ENCODE measurements at regions not wholly inside any gene's neighbourhood (a gene's known extent, or its start where the extent isn't known, plus 50 kb on each side); places are given as distances from the start of the nearest gene placed in this dataset.

DNA sequence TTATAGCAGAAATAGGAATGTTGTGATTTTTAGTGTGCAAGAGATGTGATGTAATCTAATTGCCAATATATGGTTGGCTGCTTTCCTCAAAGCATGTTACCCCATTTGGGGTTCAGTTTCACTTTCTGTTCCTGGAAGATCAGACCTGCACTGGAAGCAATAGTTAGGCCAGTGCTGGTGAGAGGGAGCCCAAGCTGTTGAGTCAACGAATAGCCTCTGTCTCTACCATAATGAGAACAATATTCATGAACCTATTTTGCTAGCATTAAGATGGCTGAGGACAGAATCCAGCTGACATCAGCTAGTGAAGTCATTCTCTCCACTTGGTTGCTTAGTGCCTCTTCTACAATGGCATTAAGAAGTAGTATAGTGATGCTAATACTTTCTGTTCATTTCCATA, 379.9 kb upstream of the DCN start:
- Mint-ChIP-seq H3K27ac (peak overlapping the region in 6 of 7 donors; percentile 15 to 78 (median 44)), H3K9me3 (peaks cover 0 to 24% (median 15%) of the 10 kb centered on the region in 8 donors), H3K4me3 (peak overlapping the region; percentile 25 to 77 (median 64)), H3K36me3 (peaks cover 8 to 12% of the 10 kb centered on the region in 2 donors), H3K4me1 (peaks cover 18 to 27% (median 19%) of the 10 kb centered on the region in 4 donors), H3K27me3 (no peaks in the 10 kb centered on the region)
- H3K4me3 ChIP-seq (ENCODE audit: low read length in 2 of 2), result no peak overlapping the region
- no peak overlapping the region for H3K27ac ChIP-seq (ENCODE audit: low read depth, low read length)
- H3K4me1 ChIP-seq (ENCODE audit: insufficient read depth, low read length), result peaks cover 16% of the 10 kb centered on the region
- no peaks in the 10 kb centered on the region for H3K9me3 ChIP-seq (ENCODE audit: control insufficient read depth in 1 of 2, low read length in 2 of 2)
- ChIA-PET POLR2A (ENCODE audit: partially characterized antibody) (interaction anchor here (1.0 to 3.0 kb wide), 5 partner anchors 14 to 1031 kb away, joined by 3 to 11 read pairs (median 7); partner anchors contain the start of gene BTG1), CTCF (ENCODE audit: partially characterized antibody) (interaction anchor here (1.3 to 3.6 kb wide), 4 partner anchors 15 to 1087 kb away, joined by 4 to 23 read pairs (median 6); no protein-coding TSS in a partner anchor)
- no peaks in the 10 kb centered on the region for H3K36me3 ChIP-seq (ENCODE audit: insufficient read depth, low read length)
- H3K27me3 ChIP-seq (ENCODE audit: insufficient read depth, low read length), result no peaks in the 10 kb centered on the region
- intact Hi-C loops (cut with micrococcal nuclease), result no loop called here
- DNase-seq, result peak in 4 of 5 donors; percentile 11 to 25 (median 14)

DNA sequence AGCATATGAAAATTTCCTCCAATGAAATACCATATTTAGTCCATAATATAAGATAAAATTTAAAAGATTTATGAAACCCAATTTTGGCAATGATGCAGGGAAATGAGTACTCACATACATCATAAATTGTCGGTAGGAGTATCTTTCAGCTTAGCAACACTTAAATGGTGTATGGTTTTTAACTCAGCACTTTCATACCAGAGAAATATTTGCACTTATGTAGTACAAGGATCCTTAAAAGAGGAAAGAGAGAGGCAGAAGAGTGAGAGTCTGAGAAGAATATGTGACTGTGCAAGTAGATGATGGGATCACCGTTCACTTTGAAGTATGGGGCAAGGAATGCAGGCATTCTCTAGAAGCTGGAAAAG, 379.3 kb upstream of the DCN start:
- POLR2A ChIA-PET (ENCODE audit: partially characterized antibody), result interaction anchor here (1.4 to 3.0 kb wide), 4 partner anchors 575 to 1031 kb away, joined by 7 to 11 read pairs (median 8); partner anchors contain the start of gene BTG1
- Histone ChIP-seq H3K27ac (ENCODE audit: low read depth, low read length) (no peak overlapping the region), H3K9me3 (ENCODE audit: control insufficient read depth in 1 of 2, low read length in 2 of 2) (no peaks in the 10 kb centered on the region), H3K27me3 (ENCODE audit: insufficient read depth, low read length) (no peaks in the 10 kb centered on the region), H3K4me1 (ENCODE audit: insufficient read depth, low read length) (peaks cover 16% of the 10 kb centered on the region), H3K36me3 (ENCODE audit: insufficient read depth, low read length) (no peaks in the 10 kb centered on the region), H3K4me3 (ENCODE audit: low read length in 2 of 2) (no peak overlapping the region)
- H3K4me3 Mint-ChIP-seq, result peak overlapping the region; percentile 25 to 77 (median 64)
- H3K9me3 Mint-ChIP-seq, result peaks cover 0 to 24% (median 15%) of the 10 kb centered on the region in 8 donors
- H3K27me3 Mint-ChIP-seq, result no peaks in the 10 kb centered on the region
- CTCF ChIA-PET (ENCODE audit: partially characterized antibody), result interaction anchor here (1.3 to 3.6 kb wide), 4 partner anchors 15 to 1087 kb away, joined by 4 to 23 read pairs (median 6); no protein-coding TSS in a partner anchor
- peak overlapping the region in 5 of 7 donors; percentile 15 to 78 (median 22) for H3K27ac Mint-ChIP-seq
- DNase-seq, result no peak
- H3K4me1 Mint-ChIP-seq, result peaks cover 18 to 27% (median 19%) of the 10 kb centered on the region in 4 donors
- H3K36me3 Mint-ChIP-seq, result peaks cover 8 to 12% of the 10 kb centered on the region in 2 donors
- intact Hi-C loops (cut with micrococcal nuclease), result no loop called here

DNA sequence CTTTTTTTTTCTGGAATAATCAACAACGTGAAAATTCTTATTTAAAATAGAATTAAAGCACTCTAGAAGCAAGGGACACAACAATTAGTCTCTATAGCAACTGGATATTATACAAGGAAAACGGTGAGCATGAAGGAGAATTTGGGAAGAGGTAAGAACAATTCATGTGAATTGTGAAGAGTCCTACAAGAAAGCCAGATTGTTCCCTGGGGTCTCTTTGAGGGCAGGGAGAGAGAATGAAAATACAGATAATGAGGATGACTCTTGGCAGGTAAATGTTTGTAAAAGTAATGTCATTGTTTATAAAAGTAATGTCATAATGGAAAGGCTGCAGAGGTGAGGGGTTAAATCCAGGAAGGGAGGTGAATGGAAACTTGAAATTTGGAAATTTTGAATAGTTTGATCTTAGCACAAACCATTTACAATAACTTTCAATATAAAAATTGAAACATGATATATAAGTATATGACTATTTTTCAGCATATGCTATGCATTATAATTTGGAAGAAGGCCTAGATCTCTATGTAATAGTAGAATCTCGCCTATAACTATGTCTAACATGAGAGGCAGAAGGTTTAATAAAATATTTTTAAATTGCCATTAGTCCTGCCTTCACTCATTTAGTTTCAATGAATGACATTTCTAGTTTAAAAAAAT, 378.8 kb upstream of the DCN start:
- intact Hi-C loops (cut with micrococcal nuclease), result no loop called here
- H3K9me3 Mint-ChIP-seq, result peaks cover 0 to 24% (median 15%) of the 10 kb centered on the region in 8 donors
- H3K9me3 ChIP-seq (ENCODE audit: control insufficient read depth in 1 of 2, low read length in 2 of 2), result no peaks in the 10 kb centered on the region
- H3K4me1 ChIP-seq (ENCODE audit: insufficient read depth, low read length), result peaks cover 16% of the 10 kb centered on the region
- no peak overlapping the region for H3K27ac ChIP-seq (ENCODE audit: low read depth, low read length)
- H3K27me3 Mint-ChIP-seq, result no peaks in the 10 kb centered on the region
- ChIA-PET CTCF (ENCODE audit: partially characterized antibody) (interaction anchor here (1.4 kb wide), 1 partner anchor 1088 kb away, joined by 4 read pairs; no protein-coding TSS in a partner anchor), POLR2A (ENCODE audit: partially characterized antibody) (interaction anchor here (1.6 to 3.0 kb wide), 3 partner anchors 575 to 584 kb away, joined by 7 to 11 read pairs (median 9); partner anchors contain the start of gene BTG1)
- no peaks in the 10 kb centered on the region for H3K27me3 ChIP-seq (ENCODE audit: insufficient read depth, low read length)
- H3K27ac Mint-ChIP-seq, result peak overlapping the region in 1 of 7 donors; percentile 7
- no peaks in the 10 kb centered on the region for H3K36me3 ChIP-seq (ENCODE audit: insufficient read depth, low read length)
- H3K4me3 ChIP-seq (ENCODE audit: low read length in 2 of 2), result no peak overlapping the region
- no peak for DNase-seq
- H3K4me1 Mint-ChIP-seq, result peaks cover 18 to 27% (median 19%) of the 10 kb centered on the region in 4 donors
- H3K36me3 Mint-ChIP-seq, result peaks cover 8 to 12% of the 10 kb centered on the region in 2 donors
- H3K4me3 Mint-ChIP-seq, result peak overlapping the region in 2 of 8 donors; percentile 33 to 51

DNA sequence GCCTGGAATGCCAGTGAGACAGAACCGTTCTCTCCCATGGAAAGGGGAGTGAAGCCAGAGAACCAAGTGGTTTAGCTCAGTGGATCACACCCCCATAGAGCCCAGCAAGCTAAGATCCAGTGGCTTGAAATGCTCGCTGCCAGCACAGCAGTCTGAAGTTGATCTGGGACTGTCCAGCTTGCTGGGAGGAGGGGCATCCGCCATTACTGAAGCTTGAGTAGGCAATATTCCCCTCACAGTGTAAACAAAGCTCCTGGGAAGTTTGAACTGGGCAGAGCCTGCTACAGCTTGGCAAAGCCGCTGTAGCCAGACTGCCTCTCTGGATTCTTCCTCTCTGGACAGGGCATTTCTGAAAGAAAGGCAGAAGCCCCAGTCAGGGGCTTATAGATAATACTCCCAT, 374.3 kb upstream of the DCN start:
- Mint-ChIP-seq H3K4me3 (no peak overlapping the region), H3K27ac (no peak overlapping the region), H3K27me3 (peaks cover 0 to 9% of the 10 kb centered on the region in 2 donors), H3K4me1 (peaks cover under 1 to 4% (median 2%) of the 10 kb centered on the region in 4 donors), H3K9me3 (peaks cover 0 to 24% (median 17%) of the 10 kb centered on the region in 8 donors), H3K36me3 (peaks cover 8 to 12% of the 10 kb centered on the region in 2 donors)
- ChIA-PET POLR2A (ENCODE audit: partially characterized antibody) (no interaction called here), CTCF (ENCODE audit: partially characterized antibody) (no interaction called here)
- no peak for DNase-seq
- Histone ChIP-seq H3K27ac (ENCODE audit: low read depth, low read length) (no peak overlapping the region), H3K9me3 (ENCODE audit: control insufficient read depth in 1 of 2, low read length in 2 of 2) (no peaks in the 10 kb centered on the region), H3K4me3 (ENCODE audit: low read length in 2 of 2) (no peak overlapping the region), H3K36me3 (ENCODE audit: insufficient read depth, low read length) (no peaks in the 10 kb centered on the region), H3K4me1 (ENCODE audit: insufficient read depth, low read length) (peaks cover 1% of the 10 kb centered on the region), H3K27me3 (ENCODE audit: insufficient read depth, low read length) (no peaks in the 10 kb centered on the region)
- intact Hi-C loops (cut with micrococcal nuclease), result no loop called here

DNA sequence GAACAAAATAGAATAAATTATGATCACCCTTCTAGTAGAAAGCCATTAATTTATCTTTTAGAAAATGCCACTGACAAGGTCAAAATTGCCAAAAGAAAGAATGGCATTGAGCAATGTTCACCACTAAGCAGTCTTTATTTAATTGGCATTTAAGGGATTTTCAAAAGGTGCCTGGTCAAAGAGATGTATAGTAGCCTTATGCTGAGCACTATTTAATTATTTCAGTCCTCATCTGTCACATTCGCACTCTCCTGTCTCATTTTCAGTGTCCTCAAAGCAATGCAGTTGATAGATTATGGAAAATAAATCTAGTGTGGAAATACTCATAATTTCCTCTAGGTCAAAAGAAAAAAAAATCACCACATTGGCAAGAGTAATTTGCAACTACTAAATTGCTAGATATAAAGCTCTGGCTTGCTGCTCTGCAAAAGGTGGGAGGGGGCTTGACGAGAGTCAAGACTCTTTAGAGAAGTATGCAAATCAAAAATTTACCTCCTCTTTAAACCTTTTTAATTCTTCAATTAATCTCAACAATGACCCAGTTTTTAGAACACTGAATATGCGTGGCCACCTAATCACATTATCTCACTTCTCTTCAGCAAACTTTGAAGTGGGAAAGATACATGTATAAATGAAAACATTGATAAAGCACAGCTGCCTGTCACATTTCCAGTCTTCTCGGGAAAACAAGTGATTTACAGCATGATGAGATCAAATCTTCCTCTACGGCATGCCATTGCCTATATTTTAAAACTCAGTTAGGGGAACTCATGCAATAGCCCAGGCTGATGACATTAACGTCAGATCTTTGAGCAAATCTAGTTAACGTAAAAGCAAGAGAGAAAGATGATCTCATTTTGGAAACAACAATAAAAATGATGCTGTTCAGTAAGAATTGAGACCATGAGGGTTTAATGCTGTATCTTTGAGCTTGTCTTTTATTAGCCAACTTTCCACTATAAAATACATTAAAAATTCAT, 373.1 kb upstream of the DCN start:
- no peak overlapping the region for H3K27ac ChIP-seq (ENCODE audit: low read depth, low read length)
- Mint-ChIP-seq H3K9me3 (peaks cover 0 to 24% (median 17%) of the 10 kb centered on the region in 8 donors), H3K27me3 (peaks cover 0 to 9% of the 10 kb centered on the region in 2 donors), H3K4me1 (no peaks in the 10 kb centered on the region), H3K4me3 (no peak overlapping the region), H3K36me3 (peaks cover 8 to 12% of the 10 kb centered on the region in 2 donors), H3K27ac (no peak overlapping the region)
- no peaks in the 10 kb centered on the region for H3K4me1 ChIP-seq (ENCODE audit: insufficient read depth, low read length)
- ChIA-PET CTCF (ENCODE audit: partially characterized antibody) (no interaction called here), POLR2A (ENCODE audit: partially characterized antibody) (no interaction called here)
- intact Hi-C loops (cut with micrococcal nuclease), result no loop called here
- no peaks in the 10 kb centered on the region for H3K9me3 ChIP-seq (ENCODE audit: control insufficient read depth in 1 of 2, low read length in 2 of 2)
- no peaks in the 10 kb centered on the region for H3K27me3 ChIP-seq (ENCODE audit: insufficient read depth, low read length)
- no peak for DNase-seq
- H3K4me3 ChIP-seq (ENCODE audit: low read length in 2 of 2), result no peak overlapping the region
- H3K36me3 ChIP-seq (ENCODE audit: insufficient read depth, low read length), result no peaks in the 10 kb centered on the region

DNA sequence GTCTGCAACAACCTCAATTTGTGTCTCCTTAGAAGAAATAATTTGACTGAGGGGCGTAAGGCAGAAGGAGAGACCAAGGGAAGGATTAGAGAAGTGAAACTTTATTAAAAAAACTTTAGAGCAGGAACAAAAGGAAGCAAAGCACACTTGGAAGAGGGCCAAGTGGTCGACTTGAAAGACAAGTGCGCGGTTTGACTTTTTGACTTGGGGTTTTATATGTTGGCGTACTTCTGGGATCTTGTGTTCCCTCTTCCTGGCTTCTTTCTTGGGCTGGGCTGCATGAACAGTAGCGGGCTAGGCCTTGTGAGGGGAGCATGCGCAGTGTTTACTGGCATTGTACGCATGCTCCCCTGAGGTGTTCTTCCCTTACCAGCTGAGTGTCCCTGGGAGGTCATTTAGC, 369.3 kb upstream of the DCN start:
- no peaks in the 10 kb centered on the region for H3K4me1 Mint-ChIP-seq
- H3K9me3 Mint-ChIP-seq, result peaks cover 0 to 6% (median under 1%) of the 10 kb centered on the region in 8 donors
- Histone ChIP-seq H3K36me3 (ENCODE audit: insufficient read depth, low read length) (no peaks in the 10 kb centered on the region), H3K27me3 (ENCODE audit: insufficient read depth, low read length) (no peaks in the 10 kb centered on the region), H3K4me1 (ENCODE audit: insufficient read depth, low read length) (no peaks in the 10 kb centered on the region), H3K27ac (ENCODE audit: low read depth, low read length) (no peak overlapping the region), H3K4me3 (ENCODE audit: low read length in 2 of 2) (no peak overlapping the region), H3K9me3 (ENCODE audit: control insufficient read depth in 1 of 2, low read length in 2 of 2) (no peaks in the 10 kb centered on the region)
- ChIA-PET CTCF (ENCODE audit: partially characterized antibody) (no interaction called here), POLR2A (ENCODE audit: partially characterized antibody) (no interaction called here)
- peaks cover 0 to 10% of the 10 kb centered on the region in 2 donors for H3K27me3 Mint-ChIP-seq
- no peaks in the 10 kb centered on the region for H3K36me3 Mint-ChIP-seq
- no peak overlapping the region for H3K4me3 Mint-ChIP-seq
- intact Hi-C loops (cut with micrococcal nuclease), result no loop called here
- H3K27ac Mint-ChIP-seq, result no peak overlapping the region
- no peak for DNase-seq

DNA sequence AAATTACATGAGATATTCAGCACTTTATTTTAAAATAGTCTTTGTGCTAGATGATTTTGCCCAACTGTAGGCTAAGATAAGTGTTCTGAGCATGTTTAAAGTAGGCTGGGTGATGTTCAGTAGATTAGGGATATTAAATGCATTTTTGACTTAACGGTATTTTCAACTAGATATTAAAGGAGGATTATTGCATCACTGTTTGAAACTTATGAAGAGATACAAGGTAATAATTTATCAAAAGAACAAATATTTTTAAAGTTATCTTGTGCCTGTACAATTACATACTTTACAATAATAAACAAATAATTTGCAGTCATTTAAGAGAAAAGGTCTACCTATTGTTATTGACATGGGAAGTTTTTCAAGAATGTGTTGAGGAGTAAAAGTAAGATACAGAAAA, 368.6 kb upstream of the DCN start:
- no peaks in the 10 kb centered on the region for H3K4me1 ChIP-seq (ENCODE audit: insufficient read depth, low read length)
- no peaks in the 10 kb centered on the region for H3K9me3 ChIP-seq (ENCODE audit: control insufficient read depth in 1 of 2, low read length in 2 of 2)
- no peaks in the 10 kb centered on the region for H3K27me3 ChIP-seq (ENCODE audit: insufficient read depth, low read length)
- H3K4me3 ChIP-seq (ENCODE audit: low read length in 2 of 2), result no peak overlapping the region
- Mint-ChIP-seq H3K9me3 (peaks cover 0 to 9% (median 4%) of the 10 kb centered on the region in 8 donors), H3K27ac (no peak overlapping the region), H3K27me3 (peaks cover 0 to 10% of the 10 kb centered on the region in 2 donors), H3K36me3 (no peaks in the 10 kb centered on the region), H3K4me3 (no peak overlapping the region), H3K4me1 (no peaks in the 10 kb centered on the region)
- intact Hi-C loops (cut with micrococcal nuclease), result no loop called here
- CTCF ChIA-PET (ENCODE audit: partially characterized antibody), result no interaction called here
- POLR2A ChIA-PET (ENCODE audit: partially characterized antibody), result no interaction called here
- no peaks in the 10 kb centered on the region for H3K36me3 ChIP-seq (ENCODE audit: insufficient read depth, low read length)
- DNase-seq, result no peak
- no peak overlapping the region for H3K27ac ChIP-seq (ENCODE audit: low read depth, low read length)

All from CD4-positive, alpha-beta memory T cell (primary cell).